HG03064 (cell line): ENCODE measurements at regions not wholly inside any gene's neighbourhood (a gene's known extent, or its start where the extent isn't known, plus 50 kb on each side); places are given as distances from the start of the nearest gene placed in this dataset.
"Not testable (repeated sequence)": the region's sequence is repeated elsewhere in the genome, so short reads cannot be mapped to it uniquely, and the experiment has no call there.

Experiments used
- ATAC-seq: cut with Tn5 transposase; IDR thresholded peaks from one replicate; pipeline ENCODE4 v1.9.1; 2021; ENCODE audit warnings: low read depth; ENCODE audit not compliant: unreplicated experiment

GRCh38 chr5:110278449-110278848 lies 448.0 kb downstream of the TMEM232 start:
- ATAC-seq: not testable (repeated sequence)

- ATAC-seq: not testable (repeated sequence)
Observed at GRCh38 chr5:110284121-110284520, 442.4 kb downstream of the TMEM232 start.

- ATAC-seq: no peak
Observed at GRCh38 chr5:110288766-110289511, 437.5 kb downstream of the TMEM232 start.

GRCh38 chr5:110289512-110289810 lies 437.0 kb downstream of the TMEM232 start:
- no peak for ATAC-seq

- no peak for ATAC-seq
Observed at GRCh38 chr5:110290542-110290941, 435.9 kb downstream of the TMEM232 start.

GRCh38 chr5:110294281-110294680 lies 432.2 kb downstream of the TMEM232 start:
- ATAC-seq: no peak

GRCh38 chr5:110297152-110297670 lies 429.3 kb downstream of the TMEM232 start:
- no peak for ATAC-seq

GRCh38 chr5:110304176-110304575 lies 422.3 kb downstream of the TMEM232 start:
- ATAC-seq: no peak

- no peak for ATAC-seq
Observed at GRCh38 chr5:110306650-110307049, 419.8 kb downstream of the TMEM232 start.

GRCh38 chr5:110309222-110309621 lies 417.2 kb downstream of the TMEM232 start:
- no peak for ATAC-seq

- not testable (repeated sequence) for ATAC-seq
Observed at GRCh38 chr5:110316566-110316965, 409.9 kb downstream of the TMEM232 start.

GRCh38 chr5:110321117-110321516 lies 405.4 kb downstream of the TMEM232 start:
- ATAC-seq: no peak

GRCh38 chr5:110323357-110323756 lies 403.1 kb downstream of the TMEM232 start:
- no peak for ATAC-seq

GRCh38 chr5:110323832-110324231 lies 402.6 kb downstream of the TMEM232 start:
- no peak for ATAC-seq

GRCh38 chr5:110324876-110325275 lies 401.6 kb downstream of the TMEM232 start:
- no peak for ATAC-seq

- ATAC-seq: no peak
Observed at GRCh38 chr5:110329955-110330525, 396.4 kb downstream of the TMEM232 start.

- ATAC-seq: no peak
Observed at GRCh38 chr5:110333384-110333783, 393.1 kb downstream of the TMEM232 start.

- ATAC-seq: no peak
Observed at GRCh38 chr5:110335361-110336066, 391.0 kb downstream of the TMEM232 start.

- ATAC-seq: no peak
Observed at GRCh38 chr5:110338341-110339083, 388.0 kb downstream of the TMEM232 start.

- no peak for ATAC-seq
Observed at GRCh38 chr5:110339399-110339798, 387.1 kb downstream of the TMEM232 start.

- no peak for ATAC-seq
Observed at GRCh38 chr5:110341836-110342235, 384.6 kb downstream of the TMEM232 start.
